Stomach (tissue), 4 donors: ENCODE measurements at regions not wholly inside any gene's neighbourhood (a gene's known extent, or its start where the extent isn't known, plus 50 kb on each side); places are given as distances from the start of the nearest gene placed in this dataset.
"Not testable (repeated sequence)": the region's sequence is repeated elsewhere in the genome, so short reads cannot be mapped to it uniquely, and the experiment has no call there.

Experiments used
- EP300 ChIP-seq: sonication (generic); formaldehyde crosslinking; IDR thresholded peaks from one replicate; pipeline ENCODE4 v1.6.1; 2017; ENCODE audit warnings: antibody characterized with exemption
- POLR2A ChIP-seq, 4 donors: fragments of 450-650 bp; IDR thresholded peaks; one replicate each; pipeline ENCODE4 v1.6.1; 2016; ENCODE audit warnings: antibody characterized with exemption in 4 of 4, control low read depth in 2 of 4, mild to moderate bottlenecking in 1 of 4, moderate library complexity in 1 of 4
- TF ChIP-seq, protein P1 (sequence below), 7 experiments: fragments of 450-650 bp in 4 of 7; fragments of 200-600 bp in 3 of 7; sonication (generic) in 3 of 7; IDR thresholded peaks; one replicate each; pipeline ENCODE4 v1.5.1; 2016 to 2019; ENCODE audit warnings: antibody characterized with exemption in 7 of 7, control low read depth in 2 of 7, mild to moderate bottlenecking in 1 of 7

DNA sequence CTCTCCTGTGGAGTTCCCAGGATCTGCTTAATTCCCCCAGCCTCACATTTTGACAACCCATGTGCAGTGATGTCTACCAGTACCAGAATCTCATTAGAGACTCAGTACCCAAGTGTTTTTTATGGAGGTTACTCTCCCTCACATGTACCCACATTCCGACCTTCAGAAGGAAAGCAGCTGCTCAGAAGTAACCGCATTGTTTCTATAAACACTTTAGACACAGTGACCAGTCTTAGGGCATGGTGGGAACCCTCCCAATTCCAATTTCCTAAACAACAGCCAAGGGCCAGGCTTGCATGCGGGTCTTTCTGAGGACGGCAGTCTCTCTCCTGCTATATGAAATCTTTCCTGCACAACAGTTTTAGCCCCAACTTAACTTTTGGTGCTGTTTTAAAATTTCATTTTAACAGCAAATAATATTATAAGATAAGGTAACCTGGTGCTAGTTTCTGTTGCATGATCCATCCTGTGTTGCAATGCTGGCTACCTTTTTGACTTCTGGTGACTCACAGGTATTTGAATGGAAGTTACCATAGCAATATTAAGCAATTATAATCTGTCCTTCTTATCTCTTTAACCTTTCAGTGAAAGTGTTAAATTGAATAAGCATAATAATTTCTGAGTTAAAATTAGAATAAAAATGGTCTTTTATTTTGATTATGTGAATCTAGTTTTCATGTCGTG is 98.3 kb upstream of the THOC3 start:
- TF ChIP-seq, protein P1, sequence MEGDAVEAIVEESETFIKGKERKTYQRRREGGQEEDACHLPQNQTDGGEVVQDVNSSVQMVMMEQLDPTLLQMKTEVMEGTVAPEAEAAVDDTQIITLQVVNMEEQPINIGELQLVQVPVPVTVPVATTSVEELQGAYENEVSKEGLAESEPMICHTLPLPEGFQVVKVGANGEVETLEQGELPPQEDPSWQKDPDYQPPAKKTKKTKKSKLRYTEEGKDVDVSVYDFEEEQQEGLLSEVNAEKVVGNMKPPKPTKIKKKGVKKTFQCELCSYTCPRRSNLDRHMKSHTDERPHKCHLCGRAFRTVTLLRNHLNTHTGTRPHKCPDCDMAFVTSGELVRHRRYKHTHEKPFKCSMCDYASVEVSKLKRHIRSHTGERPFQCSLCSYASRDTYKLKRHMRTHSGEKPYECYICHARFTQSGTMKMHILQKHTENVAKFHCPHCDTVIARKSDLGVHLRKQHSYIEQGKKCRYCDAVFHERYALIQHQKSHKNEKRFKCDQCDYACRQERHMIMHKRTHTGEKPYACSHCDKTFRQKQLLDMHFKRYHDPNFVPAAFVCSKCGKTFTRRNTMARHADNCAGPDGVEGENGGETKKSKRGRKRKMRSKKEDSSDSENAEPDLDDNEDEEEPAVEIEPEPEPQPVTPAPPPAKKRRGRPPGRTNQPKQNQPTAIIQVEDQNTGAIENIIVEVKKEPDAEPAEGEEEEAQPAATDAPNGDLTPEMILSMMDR (IDR thresholded peaks at IDR 0.05), result not testable (repeated sequence)
- not testable (repeated sequence) for TF ChIP-seq EP300; POLR2A (IDR thresholded peaks at IDR 0.05)
